Stimulated activated effector memory CD8-positive, alpha-beta T cell treated with anti-CD3 and anti-CD28 coated beads, Interleukin-12 subunit alpha, Interleukin-12 subunit beta, amount 100 ng/mL, for 72 hours (primary cell): ENCODE measurements at regions not wholly inside any gene's neighbourhood (a gene's known extent, or its start where the extent isn't known, plus 50 kb on each side); places are given as distances from the start of the nearest gene placed in this dataset.

ENCODE experiments used
- ATAC-seq: fragments of 150-1000 bp; cut with Tn5 transposase; 2 replicates; pipeline ENCODE4 v1.10.0; 2021
- DNase-seq, 2 donors: peaks; one replicate each; pipeline ENCODE4 v3.0.0; 2021 to 2022; ENCODE audit warnings: low spot score in 2 of 2
- H3K27ac Mint-ChIP-seq: one replicate; pipeline ENCODE4 v1.8.0; 2022; ENCODE audit warnings: mild to moderate bottlenecking, mixed read lengths
- H3K36me3 Mint-ChIP-seq: one replicate; pipeline ENCODE4 v1.8.0; 2022; ENCODE audit warnings: mild to moderate bottlenecking, mixed read lengths
- H3K4me1 Mint-ChIP-seq: one replicate; pipeline ENCODE4 v1.8.0; 2022; ENCODE audit warnings: mixed read lengths
- H3K4me3 Mint-ChIP-seq: one replicate; pipeline ENCODE4 v1.8.0; 2022; ENCODE audit warnings: mild to moderate bottlenecking, mixed read lengths
- H3K9me3 Mint-ChIP-seq: one replicate; pipeline ENCODE4 v1.8.0; 2022; ENCODE audit warnings: mixed read lengths

GRCh38 chr3:177524742-177525141 lies 327.5 kb upstream of the TBL1XR1 start:
- Mint-ChIP-seq H3K36me3 (no peaks in the 10 kb centered on the region), H3K4me3 (no peak overlapping the region), H3K4me1 (peaks cover 23% of the 10 kb centered on the region), H3K9me3 (no peaks in the 10 kb centered on the region), H3K27ac (no peak overlapping the region)
- no peak for ATAC-seq
- DNase-seq = no peak

- H3K4me3 Mint-ChIP-seq = no peak overlapping the region
- no peak for DNase-seq
- no peaks in the 10 kb centered on the region for H3K36me3 Mint-ChIP-seq
- no peak for ATAC-seq
- H3K9me3 Mint-ChIP-seq = no peaks in the 10 kb centered on the region
- no peak overlapping the region for H3K27ac Mint-ChIP-seq
- H3K4me1 Mint-ChIP-seq = peaks cover 23% of the 10 kb centered on the region
Observed at GRCh38 chr3:177525414-177525813, 328.1 kb upstream of the TBL1XR1 start.

GRCh38 chr3:177525987-177526712 lies 328.9 kb upstream of the TBL1XR1 start:
- H3K27ac Mint-ChIP-seq = peak overlapping the region; percentile 4
- peaks cover 23% of the 10 kb centered on the region for H3K4me1 Mint-ChIP-seq
- DNase-seq = no peak
- ATAC-seq = no peak
- no peaks in the 10 kb centered on the region for H3K36me3 Mint-ChIP-seq
- no peak overlapping the region for H3K4me3 Mint-ChIP-seq
- no peaks in the 10 kb centered on the region for H3K9me3 Mint-ChIP-seq

- ATAC-seq = no peak
- Mint-ChIP-seq H3K27ac (no peak overlapping the region), H3K4me1 (peaks cover 23% of the 10 kb centered on the region), H3K36me3 (no peaks in the 10 kb centered on the region), H3K4me3 (no peak overlapping the region), H3K9me3 (no peaks in the 10 kb centered on the region)
- no peak for DNase-seq
Observed at GRCh38 chr3:177527182-177527581, 329.9 kb upstream of the TBL1XR1 start.

- DNase-seq (no peak), ATAC-seq (no peak)
- no peak overlapping the region for H3K4me3 Mint-ChIP-seq
- peaks cover 23% of the 10 kb centered on the region for H3K4me1 Mint-ChIP-seq
- H3K9me3 Mint-ChIP-seq = no peaks in the 10 kb centered on the region
- no peak overlapping the region for H3K27ac Mint-ChIP-seq
- no peaks in the 10 kb centered on the region for H3K36me3 Mint-ChIP-seq
Observed at GRCh38 chr3:177528306-177529070, 331.2 kb upstream of the TBL1XR1 start.

GRCh38 chr3:177529071-177529550 lies 331.8 kb upstream of the TBL1XR1 start:
- Mint-ChIP-seq H3K9me3 (no peaks in the 10 kb centered on the region), H3K4me1 (peaks cover 19% of the 10 kb centered on the region)

GRCh38 chr3:177529716-177530335 lies 332.5 kb upstream of the TBL1XR1 start:
- H3K9me3 Mint-ChIP-seq = no peaks in the 10 kb centered on the region
- no peak for DNase-seq
- ATAC-seq = no peak
- H3K4me3 Mint-ChIP-seq = no peak overlapping the region
- H3K36me3 Mint-ChIP-seq = no peaks in the 10 kb centered on the region
- H3K27ac Mint-ChIP-seq = no peak overlapping the region
- peaks cover 17% of the 10 kb centered on the region for H3K4me1 Mint-ChIP-seq

More at GRCh38 chr3:177529071-177529550, 331.8 kb upstream of the TBL1XR1 start:
- H3K27ac Mint-ChIP-seq = no peak overlapping the region
- H3K4me3 Mint-ChIP-seq = no peak overlapping the region
- ATAC-seq = peak; percentile 45
- DNase-seq = no peak
- no peaks in the 10 kb centered on the region for H3K36me3 Mint-ChIP-seq

- Mint-ChIP-seq H3K4me3 (no peak overlapping the region), H3K4me1 (peaks cover 21% of the 10 kb centered on the region), H3K27ac (no peak overlapping the region), H3K36me3 (no peaks in the 10 kb centered on the region), H3K9me3 (no peaks in the 10 kb centered on the region)
- no peak for ATAC-seq
- DNase-seq = no peak
Observed at GRCh38 chr3:177530908-177531307, 333.6 kb upstream of the TBL1XR1 start.

- Mint-ChIP-seq H3K36me3 (no peaks in the 10 kb centered on the region), H3K4me3 (no peak overlapping the region), H3K9me3 (no peaks in the 10 kb centered on the region), H3K27ac (no peak overlapping the region), H3K4me1 (peaks cover 48% of the 10 kb centered on the region)
- ATAC-seq = no peak
- no peak for DNase-seq
Observed at GRCh38 chr3:177536873-177537272, 339.6 kb upstream of the TBL1XR1 start.

GRCh38 chr3:177537612-177538011 lies 340.3 kb upstream of the TBL1XR1 start:
- Mint-ChIP-seq H3K9me3 (no peaks in the 10 kb centered on the region), H3K4me3 (no peak overlapping the region), H3K4me1 (peaks cover 48% of the 10 kb centered on the region), H3K36me3 (no peaks in the 10 kb centered on the region), H3K27ac (no peak overlapping the region)
- no peak for DNase-seq
- no peak for ATAC-seq

GRCh38 chr3:177538048-177538749 lies 340.9 kb upstream of the TBL1XR1 start:
- no peak for DNase-seq
- no peaks in the 10 kb centered on the region for H3K36me3 Mint-ChIP-seq
- H3K4me3 Mint-ChIP-seq = peak overlapping the region; percentile 41
- H3K27ac Mint-ChIP-seq = peak overlapping the region; percentile 81
- no peak for ATAC-seq
- peaks cover 48% of the 10 kb centered on the region for H3K4me1 Mint-ChIP-seq
- no peaks in the 10 kb centered on the region for H3K9me3 Mint-ChIP-seq

- H3K9me3 Mint-ChIP-seq = no peaks in the 10 kb centered on the region
- no peak for ATAC-seq
- H3K27ac Mint-ChIP-seq = peak overlapping the region; percentile 81
- H3K4me3 Mint-ChIP-seq = peak overlapping the region; percentile 41
- no peak for DNase-seq
- H3K36me3 Mint-ChIP-seq = no peaks in the 10 kb centered on the region
- peaks cover 48% of the 10 kb centered on the region for H3K4me1 Mint-ChIP-seq
Observed at GRCh38 chr3:177538750-177539730, 341.8 kb upstream of the TBL1XR1 start.

- H3K4me3 Mint-ChIP-seq = no peak overlapping the region
- H3K27ac Mint-ChIP-seq = peak overlapping the region; percentile 71
- H3K9me3 Mint-ChIP-seq = no peaks in the 10 kb centered on the region
- no peak for ATAC-seq
- no peak for DNase-seq
- H3K36me3 Mint-ChIP-seq = no peaks in the 10 kb centered on the region
- peaks cover 42% of the 10 kb centered on the region for H3K4me1 Mint-ChIP-seq
Observed at GRCh38 chr3:177541541-177541940, 344.3 kb upstream of the TBL1XR1 start.

GRCh38 chr3:177545964-177546363 lies 348.7 kb upstream of the TBL1XR1 start:
- no peaks in the 10 kb centered on the region for H3K36me3 Mint-ChIP-seq
- ATAC-seq (no peak), DNase-seq (no peak)
- peaks cover 12% of the 10 kb centered on the region for H3K4me1 Mint-ChIP-seq
- no peak overlapping the region for H3K27ac Mint-ChIP-seq
- H3K9me3 Mint-ChIP-seq = no peaks in the 10 kb centered on the region
- H3K4me3 Mint-ChIP-seq = no peak overlapping the region
